ENCODE measurements at regions not wholly inside any gene's neighbourhood (a gene's known extent, or its start where the extent isn't known, plus 50 kb on each side); places are given as distances from the start of the nearest gene placed in this dataset.

- TF ChIP-seq EZH2 (IDR thresholded peaks at IDR 0.05; ENCODE audit: low read length, missing control alignments): no peak
- TF ChIP-seq CTCF (conservative IDR thresholded peaks at IDR 0.05 in 1 of 2, IDR thresholded peaks at IDR 0.05 in 1 of 2; ENCODE audit: low read depth in 1 of 2, low read length in 2 of 2): no peak
Observed at GRCh38 chr3:28949580-28949979, 331.3 kb upstream of the RBMS3 start.

Data from fibroblast of lung (primary cell).